Activated CD4-positive, alpha-beta T cell treated with anti-CD3 and anti-CD28 coated beads, Interleukin-2, amount 10 ng/mL, durations not matched to agents 24 days and 14 days (primary cell): ENCODE measurements at regions not wholly inside any gene's neighbourhood (a gene's known extent, or its start where the extent isn't known, plus 50 kb on each side); places are given as distances from the start of the nearest gene placed in this dataset.

Source experiments
- DNase-seq: peaks from one replicate; pipeline ENCODE4 v3.0.0; 2022
- H3K27ac Mint-ChIP-seq: one replicate; pipeline ENCODE4 v1.8.0; 2022; ENCODE audit warnings: mild to moderate bottlenecking, mixed read lengths
- H3K27me3 Mint-ChIP-seq: one replicate; pipeline ENCODE4 v1.8.0; 2022; ENCODE audit warnings: mixed read lengths
- H3K36me3 Mint-ChIP-seq: one replicate; pipeline ENCODE4 v1.8.0; 2022; ENCODE audit warnings: low read depth, mild to moderate bottlenecking, mixed read lengths
- H3K4me1 Mint-ChIP-seq: one replicate; pipeline ENCODE4 v1.8.0; 2021; ENCODE audit warnings: mixed read lengths
- H3K4me3 Mint-ChIP-seq: one replicate; pipeline ENCODE4 v1.8.0; 2022; ENCODE audit warnings: mild to moderate bottlenecking, moderate library complexity, mixed read lengths
- H3K9me3 Mint-ChIP-seq: one replicate; pipeline ENCODE4 v1.8.0; 2021; ENCODE audit warnings: mixed read lengths
- intact Hi-C: fragments of 100-400 bp; cut with micrococcal nuclease; formaldehyde crosslinking; loops from one replicate; pipeline ENCODE4 v1.15.1; 2023

DNA sequence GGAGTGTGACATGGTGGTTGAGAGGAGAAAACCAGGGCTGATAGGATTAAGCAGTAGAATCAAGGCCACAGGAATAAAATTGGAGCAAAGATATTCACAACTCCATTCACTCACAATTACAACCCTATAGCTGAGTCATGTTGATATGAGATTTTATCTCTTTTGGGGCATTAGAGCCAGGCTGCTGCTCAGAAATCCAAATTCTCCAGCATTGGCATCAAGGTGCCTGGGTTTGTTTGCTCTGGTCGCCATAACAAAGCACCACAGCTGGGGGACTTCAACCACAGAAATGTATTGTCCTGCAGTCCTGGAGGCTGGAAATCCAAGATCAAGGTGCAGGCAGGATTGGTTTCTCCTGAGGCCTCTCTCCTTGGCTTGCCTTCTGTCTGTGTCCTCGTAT is 52.5 kb upstream of the GRB10 start:
- Mint-ChIP-seq H3K36me3 (no peaks in the 10 kb centered on the region), H3K27me3 (peaks cover 55% of the 10 kb centered on the region), H3K27ac (no peak overlapping the region)

DNA sequence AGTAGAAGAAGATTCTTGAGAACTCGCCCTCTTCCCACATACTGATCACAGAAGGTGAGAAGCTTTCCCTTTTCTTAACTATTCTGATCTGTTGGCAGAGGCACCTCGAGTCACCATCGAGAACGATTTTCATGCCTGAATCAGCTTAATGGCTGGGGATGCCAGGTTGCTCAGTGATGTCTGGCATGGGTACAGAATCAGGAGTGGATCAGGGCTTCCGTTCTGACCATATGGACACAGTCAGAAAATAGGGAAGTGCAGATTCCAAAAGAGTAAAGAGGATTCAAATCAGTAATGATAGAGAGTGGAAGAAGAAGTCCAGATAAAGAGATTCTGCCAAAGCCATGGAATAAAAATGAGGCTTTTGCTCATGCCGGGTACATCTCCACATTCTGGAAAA is 52.0 kb upstream of the GRB10 start:
- Mint-ChIP-seq H3K27ac (no peak overlapping the region), H3K4me1 (peaks cover 24% of the 10 kb centered on the region), H3K9me3 (peaks cover 7% of the 10 kb centered on the region), H3K4me3 (no peak overlapping the region), H3K36me3 (peaks cover 1% of the 10 kb centered on the region), H3K27me3 (peaks cover 54% of the 10 kb centered on the region)
- intact Hi-C loops, result loop anchor here (5.0 kb wide), 2 partner anchors 222 to 437 kb away; no protein-coding TSS in a partner anchor
- no peak for DNase-seq

More for the DNA sequence above, 52.5 kb upstream of the GRB10 start:
- peaks cover 24% of the 10 kb centered on the region for H3K4me1 Mint-ChIP-seq
- no peak overlapping the region for H3K4me3 Mint-ChIP-seq
- intact Hi-C loops, result no loop called here
- H3K9me3 Mint-ChIP-seq, result peaks cover 7% of the 10 kb centered on the region
- no peak for DNase-seq

DNA sequence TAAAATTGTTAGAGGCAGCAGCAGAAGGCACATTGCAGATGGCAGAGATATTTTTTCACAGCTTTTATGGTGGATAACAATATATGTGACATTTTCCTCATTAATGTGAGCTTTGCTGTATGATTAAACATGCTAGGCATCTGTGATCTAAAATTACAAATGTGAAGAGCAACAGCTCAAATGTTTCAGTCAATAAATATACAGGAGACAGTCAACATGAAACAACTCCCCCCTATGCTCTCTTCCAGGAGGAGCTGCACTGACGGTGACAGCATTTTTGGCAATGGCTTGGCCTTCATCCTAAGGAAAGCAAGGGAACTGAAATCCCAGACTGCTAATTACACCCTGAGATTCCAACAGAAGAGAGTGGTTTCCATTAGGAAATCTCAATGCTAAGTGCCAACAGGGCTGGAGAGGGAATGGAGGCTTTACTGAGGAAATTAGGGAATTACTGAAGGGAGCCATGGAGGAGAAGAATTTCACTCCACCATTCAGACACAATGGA is 51.4 kb upstream of the GRB10 start:
- Mint-ChIP-seq H3K36me3 (peaks cover 1% of the 10 kb centered on the region), H3K27me3 (peaks cover 56% of the 10 kb centered on the region), H3K9me3 (peaks cover 7% of the 10 kb centered on the region), H3K4me1 (peaks cover 24% of the 10 kb centered on the region), H3K27ac (no peak overlapping the region), H3K4me3 (no peak overlapping the region)
- DNase-seq, result no peak
- intact Hi-C loops, result loop anchor here (5.0 kb wide), 2 partner anchors 222 to 437 kb away; no protein-coding TSS in a partner anchor

GRCh38 chr7:50832744-50833143 is 50.0 kb upstream of the GRB10 start:
- Mint-ChIP-seq H3K36me3 (peaks cover 1% of the 10 kb centered on the region), H3K9me3 (peaks cover 7% of the 10 kb centered on the region), H3K27me3 (peaks cover 44% of the 10 kb centered on the region), H3K4me1 (peaks cover 27% of the 10 kb centered on the region), H3K4me3 (peak overlapping the region; percentile 48), H3K27ac (peak overlapping the region; percentile 64)
- peak; percentile 80 for DNase-seq
- intact Hi-C loops, result loop anchor here (1.0 to 5.0 kb wide), 5 partner anchors 38 to 435 kb away; no protein-coding TSS in a partner anchor
